ENCODE measurements at regions not wholly inside any gene's neighbourhood (a gene's known extent, or its start where the extent isn't known, plus 50 kb on each side); places are given as distances from the start of the nearest gene placed in this dataset.

DNA sequence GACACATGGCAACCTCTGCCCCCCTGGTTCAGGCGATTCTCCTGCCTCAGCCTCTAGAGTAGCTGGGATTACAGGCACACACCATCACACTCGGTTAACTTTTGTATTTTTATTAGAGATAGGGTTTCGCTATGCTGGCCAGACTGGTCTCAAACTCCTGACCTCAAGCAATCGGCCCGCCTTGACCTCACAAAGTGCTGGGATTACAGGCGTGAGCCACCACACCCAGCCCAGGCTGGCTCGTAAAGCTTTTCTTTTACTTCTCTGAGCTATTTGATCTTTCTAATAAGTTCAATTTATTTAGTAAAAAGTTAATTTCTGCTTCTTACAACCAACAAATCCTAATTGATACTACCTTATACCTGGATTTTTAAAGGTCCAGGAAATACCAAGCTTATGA lies 127.4 kb upstream of the KRR1 start:
- Histone ChIP-seq H3K4me1 (ENCODE audit: control insufficient read depth, insufficient read depth, low read length) (peaks cover 5% of the 10 kb centered on the region), H3K9me3 (ENCODE audit: control insufficient read depth, insufficient read depth, low read depth, low read length) (no peaks in the 10 kb centered on the region), H3K36me3 (ENCODE audit: control insufficient read depth in 2 of 2, insufficient read depth in 1 of 2, low read length in 2 of 2) (no peaks in the 10 kb centered on the region), H3K4me3 (ENCODE audit: low read depth, low read length) (no peak overlapping the region), H3K27ac (ENCODE audit: extremely low read depth, low read depth, low read length) (no peak overlapping the region)
- ChIA-PET POLR2A (interaction anchor here (1.0 kb wide), 1 partner anchor 392 kb away, joined by 3 read pairs; the partner anchor contains the start of gene PHLDA1), CTCF (interaction anchor here (0.6 kb wide), 1 partner anchor 90 kb away, joined by 4 read pairs; no protein-coding TSS in a partner anchor)
- TF ChIP-seq ZNF202 (tag by site-specific recombination; IDR thresholded peaks at IDR 0.05; ENCODE audit: borderline replicate concordance) (no peak), WT1 (tag by site-specific recombination; IDR thresholded peaks at IDR 0.05) (no peak), SCRT2 (tag by site-specific recombination; IDR thresholded peaks at IDR 0.05) (no peak), PATZ1 (tag by site-specific recombination; IDR thresholded peaks at IDR 0.05) (no peak), ZNF610 (tag by site-specific recombination; IDR thresholded peaks at IDR 0.05; ENCODE audit: borderline replicate concordance) (no peak), ZNF768 (tag by site-specific recombination; IDR thresholded peaks at IDR 0.05) (no peak), KLF1 (tag by site-specific recombination; IDR thresholded peaks at IDR 0.05) (no peak), HOXA7 (CRISPR knock-in tag; IDR thresholded peaks at IDR 0.05; ENCODE audit: borderline replicate concordance) (no peak), ZNF776 (tag by site-specific recombination; IDR thresholded peaks at IDR 0.05; ENCODE audit: borderline replicate concordance) (no peak), ZFP37 (tag by site-specific recombination; IDR thresholded peaks at IDR 0.05) (no peak), ZNF426 (tag by site-specific recombination; IDR thresholded peaks at IDR 0.05) (no peak), ZSCAN4 (tag by site-specific recombination; IDR thresholded peaks at IDR 0.05) (no peak), ZNF292 (tag by site-specific recombination; IDR thresholded peaks at IDR 0.05; ENCODE audit: borderline replicate concordance, low read depth) (no peak), ZNF571 (tag by site-specific recombination; IDR thresholded peaks at IDR 0.05) (no peak), ZNF155 (tag by site-specific recombination; IDR thresholded peaks at IDR 0.05) (no peak)
- TF ChIP-seq, protein P1, sequence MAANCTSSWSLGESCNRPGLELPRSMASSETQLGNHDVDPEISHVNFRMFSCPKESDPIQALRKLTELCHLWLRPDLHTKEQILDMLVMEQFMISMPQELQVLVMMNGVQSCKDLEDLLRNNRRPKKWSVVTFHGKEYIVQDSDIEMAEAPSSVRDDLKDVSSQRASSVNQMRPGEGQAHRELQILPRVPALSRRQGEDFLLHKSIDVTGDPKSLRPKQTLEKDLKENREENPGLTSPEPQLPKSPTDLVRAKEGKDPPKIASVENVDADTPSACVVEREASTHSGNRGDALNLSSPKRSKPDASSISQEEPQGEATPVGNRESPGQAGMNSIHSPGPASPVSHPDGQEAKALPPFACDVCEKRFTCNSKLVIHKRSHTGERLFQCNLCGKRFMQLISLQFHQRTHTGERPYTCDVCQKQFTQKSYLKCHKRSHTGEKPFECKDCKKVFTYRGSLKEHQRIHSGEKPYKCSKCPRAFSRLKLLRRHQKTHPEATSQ (tag by site-specific recombination; IDR thresholded peaks at IDR 0.05), result no peak

GRCh38 chr12:75636607-75637006 lies 125.2 kb upstream of the KRR1 start:
- POLR2A ChIA-PET, result no interaction called here
- CTCF ChIA-PET, result no interaction called here
- no peaks in the 10 kb centered on the region for H3K9me3 ChIP-seq (ENCODE audit: control insufficient read depth, insufficient read depth, low read depth, low read length)
- no peaks in the 10 kb centered on the region for H3K36me3 ChIP-seq (ENCODE audit: control insufficient read depth in 2 of 2, insufficient read depth in 1 of 2, low read length in 2 of 2)
- H3K4me1 ChIP-seq (ENCODE audit: control insufficient read depth, insufficient read depth, low read length), result peaks cover 5% of the 10 kb centered on the region
- H3K27ac ChIP-seq (ENCODE audit: extremely low read depth, low read depth, low read length), result no peak overlapping the region
- no peak overlapping the region for H3K4me3 ChIP-seq (ENCODE audit: low read depth, low read length)
- peak; percentile 35; the same call in 1 of the 2 replicates for TF ChIP-seq EGR2 (tag by site-specific recombination; IDR thresholded peaks at IDR 0.05; ENCODE audit: low read depth)
- TF ChIP-seq ZNF792 (tag by site-specific recombination; IDR thresholded peaks at IDR 0.05), result no peak
- TF ChIP-seq WT1 (tag by site-specific recombination; IDR thresholded peaks at IDR 0.05), result peak; percentile 90
- TF ChIP-seq SCRT1 (tag by site-specific recombination; IDR thresholded peaks at IDR 0.05; ENCODE audit: borderline replicate concordance), result no peak
- TF ChIP-seq ZNF324 (tag by site-specific recombination; IDR thresholded peaks at IDR 0.05), result no peak
- no peak for TF ChIP-seq ZNF654 (tag by site-specific recombination; IDR thresholded peaks at IDR 0.05; ENCODE audit: low read depth)
- TF ChIP-seq ZNF23 (tag by site-specific recombination; IDR thresholded peaks at IDR 0.05; ENCODE audit: borderline replicate concordance), result no peak
- no peak for TF ChIP-seq OSR2 (tag by site-specific recombination; IDR thresholded peaks at IDR 0.05)
- no peak for TF ChIP-seq ZNF266 (tag by site-specific recombination; IDR thresholded peaks at IDR 0.05; ENCODE audit: low read depth)
- TF ChIP-seq GLIS2 (tag by site-specific recombination; IDR thresholded peaks at IDR 0.05), result no peak
- TF ChIP-seq ZNF596 (tag by site-specific recombination; IDR thresholded peaks at IDR 0.05), result no peak
- no peak for TF ChIP-seq ZNF416 (tag by site-specific recombination; IDR thresholded peaks at IDR 0.05)
- TF ChIP-seq ZFHX2 (tag by site-specific recombination; conservative IDR thresholded peaks at IDR 0.05), result peak; percentile 50
- TF ChIP-seq ZNF433 (tag by site-specific recombination; IDR thresholded peaks at IDR 0.05; ENCODE audit: low read depth), result no peak
- TF ChIP-seq ZNF391 (tag by site-specific recombination; IDR thresholded peaks at IDR 0.05; ENCODE audit: borderline replicate concordance, low read depth), result no peak
- no peak for TF ChIP-seq ZNF335 (tag by site-specific recombination; conservative IDR thresholded peaks at IDR 0.05)
- no peak for TF ChIP-seq ZNF202 (tag by site-specific recombination; IDR thresholded peaks at IDR 0.05; ENCODE audit: borderline replicate concordance)
